ENCODE measurements at regions not wholly inside any gene's neighbourhood (a gene's known extent, or its start where the extent isn't known, plus 50 kb on each side); places are given as distances from the start of the nearest gene placed in this dataset.
"Not testable (repeated sequence)": the region's sequence is repeated elsewhere in the genome, so short reads cannot be mapped to it uniquely, and the experiment has no call there.

- not testable (repeated sequence) for TF ChIP-seq POLR2AphosphoS5, POLR2A, SPI1, TAF1, POU2F2 (IDR thresholded peaks at IDR 0.05; ENCODE audit: low read depth, low read length)
Measured at GRCh38 chr5:42179843-42180242, 243.4 kb upstream of the GHR start.

Data from GM12891 (cell line).